GM04504 (cell line): ENCODE measurements at regions not wholly inside any gene's neighbourhood (a gene's known extent, or its start where the extent isn't known, plus 50 kb on each side); places are given as distances from the start of the nearest gene placed in this dataset.

Source experiments
- DNase-seq: peaks from one replicate; pipeline ENCODE4 v3.0.0-alpha.2; 2012; ENCODE audit warnings: low read depth

DNA sequence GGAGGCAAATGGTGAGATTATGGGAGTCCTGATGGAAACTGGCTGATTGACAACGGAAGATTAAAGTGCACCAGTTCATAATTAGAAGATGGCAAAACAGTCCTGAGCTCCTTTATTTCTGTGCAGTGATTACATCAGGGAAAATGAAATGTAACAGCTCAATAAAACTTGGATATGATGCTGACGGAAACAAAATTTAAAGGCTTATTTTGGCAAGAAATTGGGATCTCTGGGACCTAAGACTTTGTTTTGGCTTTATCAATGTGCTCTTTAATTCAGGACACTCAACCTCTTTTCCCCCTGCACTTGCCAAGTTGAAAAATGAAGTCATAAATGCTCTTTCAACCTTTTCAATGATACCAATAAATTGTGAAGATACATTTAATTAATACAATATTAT lies 226.8 kb downstream of the C6orf118 start:
- no peak for DNase-seq

GRCh38 chr6:165081944-165082532 lies 227.4 kb downstream of the C6orf118 start:
- DNase-seq: no peak

- DNase-seq: no peak
These were observed 231.5 kb downstream of the C6orf118 start for GRCh38 chr6:165077876-165078275.

DNA sequence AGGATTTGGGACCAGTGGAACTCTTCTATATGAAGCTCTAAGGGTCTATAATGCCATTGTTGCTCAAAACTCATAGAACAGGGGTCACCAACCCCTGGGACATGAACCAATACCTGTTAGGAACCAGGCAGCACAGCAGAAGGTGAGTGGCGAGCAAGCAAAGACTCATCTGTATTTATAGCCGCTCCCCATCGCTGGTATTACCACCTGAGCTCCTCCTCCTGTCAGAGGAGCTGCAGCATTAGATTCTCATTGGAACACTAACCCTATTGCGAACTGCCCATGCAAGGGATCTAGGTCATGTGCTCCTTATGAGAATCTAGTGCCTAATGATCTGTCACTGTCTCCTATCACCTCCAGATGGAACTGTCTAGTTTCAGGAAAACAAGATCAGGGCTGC lies 237.5 kb downstream of the C6orf118 start:
- no peak for DNase-seq

- DNase-seq: no peak
These were observed 248.7 kb downstream of the C6orf118 start for GRCh38 chr6:165060720-165061119.

- no peak for DNase-seq
These were observed 250.4 kb downstream of the C6orf118 start for GRCh38 chr6:165059032-165059431.

DNA sequence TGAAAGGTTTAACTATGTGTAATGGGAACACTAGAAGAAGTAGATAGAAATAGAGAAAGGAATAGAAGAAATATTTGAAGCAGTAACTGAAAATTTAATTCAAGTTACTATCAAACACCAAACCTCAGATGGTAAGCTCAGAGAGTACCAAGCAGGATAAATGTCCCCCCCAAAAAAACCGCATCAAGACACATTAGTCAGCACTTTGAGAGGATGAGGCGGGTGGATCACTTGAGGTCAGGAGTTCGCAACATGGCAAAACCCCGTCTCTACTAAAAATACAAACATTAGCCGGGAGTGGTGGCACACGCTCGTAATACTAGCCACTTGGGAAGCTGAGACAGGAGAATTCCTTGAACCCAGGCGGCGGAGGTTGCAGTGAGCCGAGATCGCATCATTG lies 253.1 kb downstream of the C6orf118 start:
- no peak for DNase-seq

DNA sequence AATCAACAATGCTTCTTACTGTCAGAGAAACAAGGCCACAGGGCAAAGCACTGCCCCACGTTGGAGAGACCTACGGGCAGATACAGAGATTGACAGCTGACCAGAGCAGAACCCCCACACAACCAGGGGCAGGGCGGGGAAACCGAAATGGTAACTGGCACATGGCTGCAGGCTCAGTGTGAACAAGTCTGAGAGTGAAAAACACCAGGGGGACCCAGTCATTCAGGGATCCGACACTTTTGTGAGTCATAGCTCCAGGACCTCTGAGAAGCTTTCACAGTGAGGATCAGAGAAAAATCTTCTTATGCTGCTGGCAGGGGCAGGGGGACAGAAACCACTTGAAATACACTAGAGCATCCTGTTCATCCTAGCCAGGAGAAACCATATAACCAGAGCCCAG lies 254.2 kb downstream of the C6orf118 start:
- DNase-seq: peak; percentile 56

DNA sequence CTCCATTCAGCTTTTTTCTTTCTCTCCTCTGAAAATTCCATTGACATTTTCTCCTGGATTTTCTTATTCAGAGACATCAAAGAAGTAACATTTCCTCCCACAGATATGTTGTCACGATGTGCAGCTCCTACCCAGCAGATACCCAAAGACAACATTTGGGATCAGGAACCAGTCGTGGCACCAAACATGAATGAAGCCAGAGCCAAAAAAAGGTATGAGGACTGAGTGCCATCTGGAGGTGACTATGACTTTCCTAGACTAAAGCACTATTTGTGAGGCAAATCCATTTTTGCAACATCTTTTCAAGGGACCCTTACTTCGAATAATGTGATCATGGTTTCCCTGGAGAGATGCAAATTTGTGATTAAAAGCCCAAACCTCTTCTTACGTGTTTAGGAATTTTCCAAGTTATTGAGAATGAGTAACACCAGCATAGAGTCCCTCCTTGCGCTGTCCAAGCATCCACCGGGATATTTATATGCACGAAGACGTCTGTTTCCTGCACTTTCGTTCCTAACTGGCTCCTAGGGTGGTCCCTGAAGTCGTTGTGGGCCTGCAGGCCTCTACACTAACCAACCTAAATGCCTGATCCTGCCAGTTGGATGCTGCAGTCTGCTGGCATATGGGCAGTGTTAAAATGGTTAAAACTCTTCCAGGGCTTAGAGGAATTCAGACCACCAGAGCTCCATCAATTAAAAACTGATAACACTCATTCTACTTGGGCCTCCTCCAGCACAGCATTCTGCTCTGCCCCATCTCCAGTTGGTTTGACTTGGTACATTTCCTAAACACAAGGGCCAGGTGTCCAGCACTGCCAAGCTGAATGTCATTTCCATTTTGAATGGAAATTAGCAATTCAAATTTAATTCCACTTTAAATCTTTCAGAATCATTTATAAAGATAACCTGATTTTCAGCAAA lies 256.6 kb downstream of the C6orf118 start:
- DNase-seq: no peak

GRCh38 chr6:165049362-165049761 lies 260.0 kb downstream of the C6orf118 start:
- no peak for DNase-seq

DNA sequence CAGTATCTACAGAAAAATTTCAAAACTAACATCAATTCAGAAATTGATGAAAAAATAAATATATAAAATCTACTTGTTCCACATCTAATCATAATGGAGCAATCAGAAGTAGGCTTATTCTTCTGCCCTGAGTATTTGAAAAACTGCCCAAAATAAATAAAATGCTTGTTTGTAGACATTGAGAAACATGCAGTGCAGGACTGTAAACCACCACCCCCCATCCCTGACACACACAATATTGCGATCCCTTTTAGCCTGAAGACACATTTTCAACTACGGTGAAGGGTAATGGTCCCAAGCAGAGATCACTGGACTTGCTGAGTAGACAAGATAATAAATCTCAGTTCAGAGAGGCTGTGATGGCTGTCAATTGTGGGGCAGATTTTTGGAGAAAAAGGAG lies 261.5 kb downstream of the C6orf118 start:
- no peak for DNase-seq

DNA sequence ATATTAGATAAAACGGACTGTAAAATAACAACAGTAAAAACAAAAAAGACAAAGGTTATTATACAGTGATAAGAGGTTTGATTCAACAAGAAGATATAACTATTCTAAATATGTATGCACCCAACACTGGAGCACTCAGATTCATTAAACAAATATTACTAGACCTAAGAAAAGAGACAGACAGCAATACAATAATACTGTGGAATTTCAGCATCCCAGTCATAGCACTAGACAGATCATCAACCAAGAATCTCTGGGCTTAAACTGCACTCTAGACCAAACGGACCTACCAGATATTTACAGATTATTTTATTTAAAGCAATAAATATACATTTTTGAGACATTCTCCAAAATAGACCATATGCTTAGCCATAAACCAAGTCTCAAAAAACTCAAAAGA lies 263.8 kb downstream of the C6orf118 start:
- no peak for DNase-seq

GRCh38 chr6:165042912-165043311 lies 266.5 kb downstream of the C6orf118 start:
- DNase-seq: no peak

DNA sequence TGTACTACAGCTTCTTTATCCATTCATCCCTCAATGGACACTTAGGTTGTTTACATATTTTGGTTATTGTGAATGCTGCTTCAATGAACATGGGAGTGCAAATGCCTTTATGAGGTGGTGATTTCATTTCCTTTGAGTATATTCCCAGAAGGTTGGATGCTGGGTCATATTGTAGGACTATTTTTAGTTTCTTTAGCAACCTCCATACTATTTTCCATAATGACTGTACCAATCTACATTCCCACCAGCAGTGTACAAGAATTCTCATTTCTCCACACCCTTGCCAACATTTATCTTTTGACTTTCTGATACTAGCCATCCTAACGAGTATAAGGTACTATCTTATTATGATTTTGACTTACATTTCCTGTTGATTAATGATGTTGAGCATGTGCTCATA lies 269.0 kb downstream of the C6orf118 start:
- DNase-seq: no peak

GRCh38 chr6:165034271-165034741 lies 275.1 kb downstream of the C6orf118 start:
- DNase-seq: no peak

DNA sequence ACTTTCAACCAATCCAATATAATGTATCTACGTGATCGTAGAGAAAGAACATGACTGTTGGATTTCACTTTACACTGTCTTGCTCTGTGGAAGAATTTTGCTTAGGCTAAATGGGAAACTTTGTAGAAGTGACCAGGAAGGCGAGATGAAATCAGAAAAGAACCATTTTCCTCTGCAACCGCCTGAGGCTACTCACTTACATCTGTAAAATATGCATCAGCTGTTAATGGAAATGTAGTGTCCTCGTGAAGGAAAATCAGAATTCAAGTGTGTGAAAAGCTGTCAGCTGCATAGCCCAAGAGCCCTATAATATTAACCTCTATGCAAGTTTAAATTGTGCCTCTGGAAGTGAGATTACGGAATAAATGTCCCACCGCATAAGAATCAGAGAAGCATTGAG lies 277.9 kb downstream of the C6orf118 start:
- DNase-seq: no peak

DNA sequence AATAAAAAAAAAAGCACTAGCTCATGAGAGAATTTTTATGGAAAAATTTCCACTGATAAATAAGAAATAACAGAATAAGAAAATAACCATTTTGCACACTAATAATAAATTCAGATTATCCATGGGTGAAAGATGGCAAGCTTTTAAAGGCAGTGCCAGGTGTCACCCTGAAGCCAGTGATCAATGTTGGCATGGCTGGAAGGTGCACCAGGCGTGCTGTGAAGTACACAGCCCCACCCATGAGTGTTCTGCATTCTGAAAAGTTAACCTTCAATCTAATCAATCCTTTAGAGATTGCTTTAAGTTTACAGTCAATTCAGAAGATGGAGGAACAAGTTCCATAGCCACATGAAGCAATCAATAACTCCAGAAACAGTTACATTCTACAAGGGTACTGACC lies 284.4 kb downstream of the C6orf118 start:
- no peak for DNase-seq

DNA sequence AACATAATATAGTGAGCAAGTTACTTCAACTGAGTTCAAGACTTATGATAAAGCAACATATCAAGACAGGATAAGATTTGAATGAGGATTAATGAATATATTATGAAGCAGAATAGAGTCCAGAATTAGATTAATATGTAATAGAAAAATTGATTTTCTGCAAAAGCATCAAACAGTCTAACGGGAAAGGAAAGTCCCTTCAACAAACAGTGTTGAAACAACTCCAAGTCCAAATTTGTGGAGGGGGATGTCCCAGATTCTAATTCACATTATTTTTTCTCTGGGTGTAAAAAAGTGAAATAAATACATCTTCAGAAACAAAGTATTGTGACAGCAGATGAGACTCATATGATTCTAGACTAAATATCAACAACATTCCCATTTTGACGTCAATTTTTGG lies 289.7 kb downstream of the C6orf118 start:
- DNase-seq: no peak

DNA sequence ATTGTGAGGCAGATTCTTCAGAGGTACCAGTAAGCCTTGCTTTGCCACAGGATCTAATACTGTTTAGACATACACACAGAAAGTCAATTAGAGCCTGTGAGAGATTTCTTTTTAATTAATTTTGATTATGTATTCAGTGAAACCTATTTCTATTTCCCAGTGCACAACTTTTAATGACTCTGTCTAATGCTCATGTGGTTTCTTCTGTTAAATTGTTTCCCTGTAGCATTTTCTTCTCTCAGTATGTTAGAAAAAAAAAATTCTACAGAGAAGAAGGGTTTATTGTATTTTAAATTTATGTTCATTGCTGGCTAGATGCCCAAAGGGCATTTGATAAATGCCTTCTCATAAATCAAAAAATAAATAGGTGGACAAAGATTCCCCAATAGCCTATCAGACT lies 293.7 kb downstream of the C6orf118 start:
- DNase-seq: no peak

- no peak for DNase-seq
These were observed 295.7 kb downstream of the C6orf118 start for GRCh38 chr6:165013701-165014100.

DNA sequence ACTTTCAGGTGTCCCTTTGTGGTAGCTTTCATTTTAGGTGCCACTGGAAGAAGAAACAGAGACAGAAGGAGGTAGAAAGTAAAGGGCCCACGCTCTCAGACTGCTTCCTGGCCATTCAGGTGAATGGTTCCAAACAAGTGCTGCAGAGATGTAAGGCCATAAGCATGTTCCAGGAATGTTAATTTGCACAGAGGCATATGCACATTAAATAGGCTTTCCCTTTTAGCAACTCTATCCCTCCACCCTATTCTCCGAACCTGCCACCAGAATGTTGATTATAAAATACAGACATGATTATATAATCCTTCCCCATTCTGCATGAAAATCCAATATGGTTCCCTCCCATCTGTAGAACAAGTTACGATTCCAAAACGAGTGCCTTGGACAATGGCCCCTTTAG lies 297.2 kb downstream of the C6orf118 start:
- DNase-seq: no peak

DNA sequence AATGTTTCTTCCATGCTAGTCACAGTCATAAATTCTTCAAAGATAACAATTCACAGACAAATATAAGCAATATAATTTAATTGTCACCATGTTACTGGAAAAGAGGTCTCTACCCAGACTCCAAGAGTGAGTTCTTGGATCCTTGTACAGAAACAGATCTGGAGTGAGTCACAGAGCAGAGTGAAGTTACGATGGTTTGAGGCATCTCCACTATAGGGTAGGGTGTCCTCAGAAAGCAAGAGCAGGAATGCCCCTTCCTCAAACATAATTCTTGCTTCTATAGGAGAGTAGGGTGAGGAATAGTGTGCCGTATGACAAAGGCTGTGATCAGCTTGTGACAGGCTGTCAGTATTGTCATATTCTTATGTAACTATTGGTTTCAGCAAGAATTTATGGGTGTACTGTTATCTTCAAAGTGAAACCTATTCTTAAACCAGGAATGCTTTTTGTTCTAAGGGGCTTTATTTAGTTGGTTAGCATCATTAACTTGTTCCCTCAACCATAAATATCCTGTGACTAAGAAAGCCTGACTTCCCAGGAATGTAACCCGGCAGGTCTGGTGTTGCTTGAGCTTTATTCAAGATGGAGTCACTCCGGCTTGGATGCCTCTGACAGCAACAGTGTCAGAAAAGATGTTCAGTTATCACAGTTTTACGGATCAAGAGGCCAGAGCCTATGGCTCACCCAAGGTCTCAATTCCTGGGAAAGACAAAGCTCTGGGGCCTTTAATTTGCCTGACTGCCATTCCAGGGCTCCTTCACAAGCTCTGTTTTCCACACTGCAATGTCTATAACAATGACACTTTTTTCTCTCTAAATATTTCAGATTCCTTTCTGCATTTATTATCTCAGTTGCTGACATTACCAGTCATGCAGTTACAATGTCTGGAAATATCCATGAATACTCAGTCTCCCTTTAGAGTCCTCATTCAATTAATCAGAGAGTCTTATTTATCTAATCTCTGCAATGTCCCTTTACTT lies 298.6 kb downstream of the C6orf118 start:
- DNase-seq: no peak
